ENCODE measurements at regions not wholly inside any gene's neighbourhood (a gene's known extent, or its start where the extent isn't known, plus 50 kb on each side); places are given as distances from the start of the nearest gene placed in this dataset.

DNA sequence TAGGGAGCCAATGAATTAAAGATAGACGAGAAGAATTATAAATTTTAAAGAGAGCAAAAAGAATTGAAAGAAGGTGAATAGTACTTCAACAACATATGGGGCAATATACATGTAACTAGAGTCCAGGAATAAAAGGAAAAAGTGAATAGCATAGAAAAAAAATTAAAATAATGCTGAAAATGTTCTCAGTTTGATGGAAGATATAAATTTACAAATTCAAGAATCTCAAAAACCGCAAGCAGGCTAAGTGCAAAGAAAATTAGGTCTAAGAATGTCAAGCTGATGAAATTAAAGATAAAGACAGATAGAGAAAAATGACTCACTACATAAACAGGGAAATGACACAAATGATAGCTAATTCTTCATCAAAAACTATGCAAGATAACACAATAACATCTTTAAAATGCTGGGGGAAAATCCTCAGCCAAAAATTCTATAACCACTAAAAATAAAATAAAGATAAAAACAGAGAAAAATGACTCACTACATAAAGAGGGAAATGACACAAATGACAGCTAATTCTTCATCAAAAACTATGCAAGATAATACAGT, 326.3 kb downstream of the TBX15 start:
- no peak overlapping the region for H2AFZ ChIP-seq
- no peak overlapping the region for H3K9ac ChIP-seq
- TF ChIP-seq CTCF (IDR thresholded peaks at IDR 0.05), result no peak
- H3K4me1 ChIP-seq, result peaks cover 7% of the 10 kb centered on the region
- H3K4me2 ChIP-seq (ENCODE audit: low read length), result no peak overlapping the region
- H3K4me3 ChIP-seq (ENCODE audit: low read depth, low read length), result no peak overlapping the region
- no peaks in the 10 kb centered on the region for H3K27me3 ChIP-seq (ENCODE audit: control insufficient read depth, insufficient read depth, low read length)
- H3K36me3 ChIP-seq (ENCODE audit: control insufficient read depth, insufficient read depth, low read length), result no peaks in the 10 kb centered on the region
- H3K27ac ChIP-seq, result no peak overlapping the region
- H3K79me2 ChIP-seq, result no peaks in the 10 kb centered on the region
- H3K9me3 ChIP-seq (ENCODE audit: control insufficient read depth, low read length), result no peaks in the 10 kb centered on the region

GRCh38 chr1:118660769-118661168, 327.4 kb downstream of the TBX15 start:
- Histone ChIP-seq H3K9me3 (ENCODE audit: control insufficient read depth, low read length) (no peaks in the 10 kb centered on the region), H3K9ac (no peak overlapping the region), H3K4me3 (ENCODE audit: low read depth, low read length) (no peak overlapping the region), H3K36me3 (ENCODE audit: control insufficient read depth, insufficient read depth, low read length) (no peaks in the 10 kb centered on the region), H2AFZ (no peak overlapping the region), H3K27me3 (ENCODE audit: control insufficient read depth, insufficient read depth, low read length) (no peaks in the 10 kb centered on the region), H3K79me2 (no peaks in the 10 kb centered on the region), H3K4me1 (peaks cover 7% of the 10 kb centered on the region), H3K27ac (peak overlapping the region; percentile 72), H3K4me2 (ENCODE audit: low read length) (peak overlapping the region; percentile 7)
- no peak for TF ChIP-seq CTCF (IDR thresholded peaks at IDR 0.05)

- no peaks in the 10 kb centered on the region for H3K9me3 ChIP-seq (ENCODE audit: control insufficient read depth, low read length)
- no peak overlapping the region for H3K9ac ChIP-seq
- no peak overlapping the region for H3K4me3 ChIP-seq (ENCODE audit: low read depth, low read length)
- no peak for TF ChIP-seq CTCF (IDR thresholded peaks at IDR 0.05)
- no peaks in the 10 kb centered on the region for H3K36me3 ChIP-seq (ENCODE audit: control insufficient read depth, insufficient read depth, low read length)
- H3K27me3 ChIP-seq (ENCODE audit: control insufficient read depth, insufficient read depth, low read length), result no peaks in the 10 kb centered on the region
- H3K4me2 ChIP-seq (ENCODE audit: low read length), result peak overlapping the region; percentile 27
- no peaks in the 10 kb centered on the region for H3K79me2 ChIP-seq
- H2AFZ ChIP-seq, result no peak overlapping the region
- peaks cover 7% of the 10 kb centered on the region for H3K4me1 ChIP-seq
- peak overlapping the region; percentile 72 for H3K27ac ChIP-seq
Observed at GRCh38 chr1:118659646-118660045, 328.5 kb downstream of the TBX15 start.

- H3K27ac ChIP-seq, result no peak overlapping the region
- no peak overlapping the region for H3K9ac ChIP-seq
- TF ChIP-seq CTCF (IDR thresholded peaks at IDR 0.05), result no peak
- H3K4me3 ChIP-seq (ENCODE audit: low read depth, low read length), result no peak overlapping the region
- no peak overlapping the region for H2AFZ ChIP-seq
- H3K4me1 ChIP-seq, result no peaks in the 10 kb centered on the region
- H3K4me2 ChIP-seq (ENCODE audit: low read length), result no peak overlapping the region
- H3K9me3 ChIP-seq (ENCODE audit: control insufficient read depth, low read length), result no peaks in the 10 kb centered on the region
- H3K27me3 ChIP-seq (ENCODE audit: control insufficient read depth, insufficient read depth, low read length), result no peaks in the 10 kb centered on the region
- no peaks in the 10 kb centered on the region for H3K79me2 ChIP-seq
- no peaks in the 10 kb centered on the region for H3K36me3 ChIP-seq (ENCODE audit: control insufficient read depth, insufficient read depth, low read length)
Observed at GRCh38 chr1:118650107-118650807, 337.9 kb downstream of the TBX15 start.

All from parathyroid adenoma (tissue), 2 donors.